Left forelimb (tissue), 1 donor: ENCODE measurements at regions not wholly inside any gene's neighbourhood (a gene's known extent, or its start where the extent isn't known, plus 50 kb on each side); places are given as distances from the start of the nearest gene placed in this dataset.

ENCODE experiments used
- DNase-seq: peaks from one replicate; pipeline ENCODE4 v3.0.0-alpha.2; 2018; ENCODE audit warnings: low spot score

DNA sequence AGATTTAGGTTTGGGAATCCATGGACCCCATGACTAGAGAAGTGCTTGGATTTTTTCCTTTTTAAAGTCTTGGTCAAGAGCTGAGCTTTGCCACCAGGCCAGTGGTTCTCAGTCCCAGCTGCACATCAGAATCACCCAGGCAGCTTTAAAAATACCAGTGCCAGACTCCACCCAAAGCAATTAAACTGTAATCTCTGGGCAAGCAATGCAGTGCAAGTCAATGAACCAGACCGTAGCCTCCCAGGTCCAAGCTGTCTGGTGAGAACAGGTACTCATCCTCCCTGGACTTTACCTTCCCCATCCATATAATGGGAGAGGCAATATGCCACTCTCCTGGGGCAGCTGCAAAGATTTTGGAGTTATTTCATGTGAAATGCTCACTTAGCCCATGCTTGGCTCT is 223.1 kb upstream of the CDH5 start:
- DNase-seq, result no peak

DNA sequence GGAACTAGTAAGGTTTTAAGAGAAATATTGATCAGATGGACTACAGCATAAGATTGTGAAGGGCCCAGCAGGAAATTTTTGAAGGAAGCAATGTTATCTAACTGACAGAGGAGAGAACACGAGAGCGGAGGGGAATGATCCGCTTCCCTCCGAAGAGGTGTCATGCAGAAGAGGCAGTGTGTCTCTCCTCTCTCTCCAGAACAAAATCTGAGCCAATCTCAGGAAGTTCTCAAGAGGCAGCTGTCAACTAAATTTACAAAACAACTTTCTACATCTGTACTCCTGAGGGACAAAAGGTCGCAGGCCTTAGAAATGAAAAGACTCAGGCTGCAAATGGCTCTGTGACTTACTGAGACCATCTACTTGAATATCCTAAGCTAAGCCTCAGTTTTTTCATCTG is 224.6 kb upstream of the CDH5 start:
- DNase-seq, result no peak

DNA sequence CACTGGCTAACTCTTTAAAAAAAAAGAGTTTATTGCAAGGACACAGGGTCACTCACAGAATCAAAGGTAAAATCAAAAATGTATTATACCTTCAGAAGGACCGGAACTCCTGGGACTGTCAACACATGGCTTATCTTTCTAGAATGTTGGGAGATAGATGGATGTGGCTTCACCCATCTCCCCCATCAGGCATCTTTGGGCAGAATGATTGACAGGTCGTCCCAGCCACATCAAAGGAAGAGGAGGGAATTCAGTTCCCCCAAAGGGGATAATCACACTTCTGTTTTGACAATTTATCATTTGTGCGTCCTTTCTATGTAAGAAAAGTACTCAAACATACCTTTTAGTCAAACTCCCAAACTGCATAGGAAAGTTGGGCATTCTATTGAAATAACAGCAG is 228.6 kb upstream of the CDH5 start:
- no peak for DNase-seq

DNA sequence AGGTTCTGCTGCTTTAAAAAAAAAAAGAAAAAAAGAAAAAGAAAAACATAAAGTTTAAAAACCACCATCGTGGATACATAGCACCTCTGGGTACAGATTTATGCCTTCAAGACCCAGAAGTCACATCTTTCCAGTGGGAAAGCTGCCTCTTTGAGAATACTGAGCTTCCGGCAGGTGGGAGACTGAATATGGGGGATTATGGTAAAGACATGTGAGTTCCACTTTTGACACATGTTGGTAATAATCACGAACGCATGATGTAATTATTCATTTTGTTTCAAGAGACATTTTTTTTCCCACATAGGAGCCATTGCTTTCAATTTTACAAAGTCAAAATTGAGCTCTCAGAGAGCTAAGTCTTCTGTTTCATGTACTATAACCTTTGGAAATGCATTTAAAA is 229.7 kb upstream of the CDH5 start:
- no peak for DNase-seq

DNA sequence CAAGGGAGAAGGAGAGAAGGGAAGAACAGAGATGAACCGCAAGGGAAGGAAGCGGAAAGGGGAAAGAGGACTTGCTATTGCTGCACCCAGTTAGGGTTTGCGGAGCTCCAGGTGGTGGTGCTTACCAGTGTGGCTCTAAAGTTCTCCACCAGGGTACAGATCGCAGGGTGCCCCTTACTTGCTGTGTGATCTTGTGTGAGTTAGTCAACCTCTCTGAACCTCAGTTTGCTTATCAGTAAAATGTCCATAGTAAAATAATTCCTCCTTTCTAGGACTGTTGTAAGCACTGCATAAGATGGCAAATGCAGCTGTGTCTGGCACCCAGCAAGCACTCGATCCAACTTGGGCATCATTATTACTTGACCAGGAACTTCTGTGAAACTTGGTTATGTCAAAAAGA is 230.7 kb upstream of the CDH5 start:
- no peak for DNase-seq

DNA sequence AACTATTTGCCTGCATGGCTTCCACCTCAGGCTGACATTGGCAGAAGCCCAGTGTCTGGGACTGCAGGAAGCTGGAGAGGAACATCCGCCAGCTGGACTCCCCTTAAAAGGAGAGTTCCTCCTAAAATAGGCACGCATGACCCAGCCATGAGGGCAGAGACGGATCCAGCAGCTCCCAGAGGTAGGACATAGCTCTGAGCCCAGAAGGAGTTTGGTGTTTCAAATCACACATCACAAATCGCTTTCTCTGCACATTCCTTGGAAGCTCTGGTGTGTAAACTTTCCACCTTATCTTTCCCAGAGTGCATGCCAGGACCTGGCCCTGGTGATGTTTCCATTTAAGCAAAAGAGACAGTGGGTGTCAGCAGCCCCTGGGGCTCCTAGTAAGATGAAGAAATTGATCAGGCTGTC is 231.1 kb upstream of the CDH5 start:
- DNase-seq, result no peak

DNA sequence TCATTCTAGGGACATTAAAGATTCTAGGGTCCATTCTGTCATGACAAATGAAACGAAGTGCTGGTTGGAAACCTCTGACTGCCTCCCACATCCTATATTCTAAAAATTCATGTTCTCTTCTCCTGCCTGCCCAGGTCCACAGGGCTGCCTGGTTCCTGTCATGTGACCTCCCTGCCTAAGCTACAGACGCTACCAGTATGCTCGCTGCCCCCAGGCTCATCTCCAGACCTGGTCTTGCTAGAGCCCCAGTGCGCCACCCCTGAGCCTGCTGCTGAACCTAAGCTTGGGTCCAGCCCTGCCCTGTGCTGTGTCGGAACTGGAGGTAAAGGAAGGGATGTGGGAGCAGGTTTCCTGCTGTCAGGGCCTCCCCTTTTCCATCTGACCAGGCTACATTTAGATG is 231.6 kb upstream of the CDH5 start:
- no peak for DNase-seq

DNA sequence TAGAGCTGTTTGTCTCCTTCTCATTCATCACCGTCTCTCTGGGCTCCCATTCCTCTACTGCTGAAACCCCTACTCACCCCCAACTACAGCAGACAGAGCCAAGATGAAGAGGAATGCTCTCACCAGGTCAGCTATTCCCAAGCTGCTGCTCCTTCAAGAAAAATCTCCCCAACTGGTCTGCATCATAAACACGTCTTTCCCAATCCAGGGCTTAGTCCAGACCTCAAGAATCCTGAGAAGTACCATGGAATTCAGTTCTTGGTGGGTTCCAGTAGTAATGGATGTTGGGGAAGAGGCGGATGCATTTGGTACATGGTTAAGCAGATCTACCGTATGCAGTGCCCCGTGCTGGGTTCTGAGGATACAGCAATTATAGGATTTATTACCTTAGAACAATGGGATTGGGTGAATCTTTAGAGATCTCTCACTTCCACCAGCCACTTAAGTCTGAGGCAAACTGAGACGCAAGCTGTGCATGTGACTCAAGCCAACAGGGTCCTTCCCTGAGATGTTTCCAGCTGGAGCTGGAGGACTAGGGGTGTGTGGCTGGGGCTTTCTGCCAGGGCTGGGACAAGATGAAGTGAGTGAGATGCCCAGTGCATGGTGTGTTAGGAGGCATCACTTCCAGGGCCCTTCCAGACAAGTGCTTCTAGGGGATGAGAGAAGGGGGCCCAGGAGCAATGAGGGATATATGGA is 232.7 kb upstream of the CDH5 start:
- DNase-seq, result no peak

DNA sequence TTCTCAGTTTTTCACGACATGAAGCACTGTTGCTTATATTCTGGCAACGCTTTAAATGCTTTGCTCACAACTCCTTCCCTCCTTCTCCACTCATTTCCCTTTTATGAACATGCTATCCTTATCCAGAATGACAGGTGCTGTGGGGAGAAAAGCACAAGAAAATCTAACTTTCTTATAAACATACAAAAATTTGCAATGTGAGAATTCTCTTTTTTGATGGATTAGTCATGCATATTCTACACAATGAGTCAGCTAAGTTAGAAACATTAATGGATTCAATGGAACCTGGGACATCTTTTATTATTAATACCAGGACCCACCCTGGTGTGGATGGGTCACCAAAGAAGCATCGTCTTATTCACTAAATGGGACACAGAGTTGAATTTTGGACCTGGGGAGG is 234.6 kb upstream of the CDH5 start:
- DNase-seq, result no peak

DNA sequence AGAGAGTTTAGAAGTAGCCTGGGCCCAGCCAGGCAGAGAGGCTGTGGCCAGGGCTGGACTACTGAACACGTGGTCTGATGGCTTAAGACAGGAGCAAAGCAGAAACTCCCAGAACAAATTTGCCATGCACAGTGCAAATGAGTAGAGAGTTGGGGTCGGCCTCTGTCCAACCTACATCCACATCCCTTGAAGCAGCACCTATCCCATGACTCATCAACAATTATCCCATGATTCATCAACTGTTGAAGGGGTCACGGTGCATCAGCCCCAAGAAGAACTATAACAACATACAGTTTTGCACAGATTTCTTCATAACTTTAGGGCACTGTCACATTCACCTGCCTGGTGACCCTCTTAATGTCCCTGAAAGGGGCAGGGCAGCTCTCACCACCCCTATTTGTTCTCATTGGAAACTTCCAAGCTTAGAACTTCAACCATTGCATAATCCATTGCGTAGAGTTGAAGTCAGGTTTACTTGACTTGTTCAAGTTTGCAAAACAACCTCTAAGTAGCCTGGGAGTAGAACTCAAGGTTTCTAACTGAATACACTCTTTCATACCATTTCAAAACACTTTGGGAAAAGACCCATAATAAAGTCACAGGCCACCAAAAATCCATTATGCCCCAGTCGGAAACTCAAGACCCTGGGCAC is 235.2 kb upstream of the CDH5 start:
- DNase-seq, result no peak

DNA sequence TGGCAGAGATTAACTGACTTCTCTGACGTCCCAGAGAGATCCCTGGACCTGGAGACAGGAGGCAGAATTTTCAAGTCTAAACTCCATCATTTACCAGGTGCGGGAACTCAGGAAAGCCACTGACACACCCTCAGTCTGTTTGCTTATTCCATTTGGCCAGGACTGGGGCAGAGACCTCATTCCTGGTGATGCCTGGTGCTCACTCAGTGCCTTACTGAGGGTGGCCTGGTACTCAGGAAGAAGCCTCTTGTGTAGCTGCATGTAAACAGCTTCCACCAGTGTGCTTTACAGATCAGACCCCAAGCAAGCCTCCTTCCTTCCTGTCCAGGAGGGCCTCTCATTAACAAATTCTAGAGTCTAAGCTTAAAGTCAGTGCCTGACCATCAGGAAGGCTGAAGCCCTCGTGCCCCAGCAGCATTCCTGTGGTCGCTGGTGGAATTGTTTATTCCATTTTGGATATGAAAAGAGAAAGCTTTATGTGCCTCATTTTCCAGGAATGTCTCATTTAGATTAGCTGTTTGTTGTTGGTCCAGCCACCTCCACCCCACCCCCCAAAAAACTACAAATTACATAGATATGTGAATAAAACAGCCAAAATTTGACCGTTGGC is 236.1 kb upstream of the CDH5 start:
- DNase-seq, result no peak

DNA sequence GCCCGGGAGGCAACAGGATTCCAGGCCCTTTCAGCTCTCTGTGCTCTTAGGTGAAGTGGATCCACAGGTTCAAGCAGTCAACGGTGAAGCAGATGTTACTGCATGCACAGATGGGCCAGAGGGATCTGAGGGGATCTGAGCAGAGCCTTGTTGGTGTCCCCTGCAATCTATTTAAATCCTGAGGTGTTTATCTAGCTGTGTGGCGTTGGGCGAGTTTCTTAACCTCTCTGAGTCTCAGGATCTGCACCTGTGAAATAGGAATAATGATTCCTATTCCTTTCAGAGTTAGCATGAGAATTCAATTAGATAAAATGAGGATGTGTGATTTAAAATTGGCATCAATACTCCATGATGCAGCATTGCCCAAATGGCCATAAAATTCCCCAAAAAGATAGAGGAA is 237.3 kb upstream of the CDH5 start:
- DNase-seq, result no peak

DNA sequence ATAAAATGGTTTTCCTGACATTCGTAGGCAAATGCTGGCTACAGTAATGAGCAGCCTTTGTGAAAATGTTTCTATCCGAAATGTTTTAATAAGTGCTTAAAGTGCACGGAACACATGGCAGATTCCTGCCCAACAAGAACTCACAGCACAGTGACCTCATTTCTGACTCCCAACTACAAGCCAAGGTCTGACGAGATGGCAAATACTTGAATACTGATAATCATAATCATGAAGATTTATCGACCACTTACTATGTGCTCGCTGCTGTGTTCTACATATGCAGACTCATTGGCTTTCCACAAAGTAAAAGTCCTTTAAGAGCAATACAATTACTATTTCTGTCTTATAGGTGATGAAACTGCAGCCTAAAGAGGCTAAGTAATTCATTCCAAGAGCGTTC is 238.1 kb upstream of the CDH5 start:
- no peak for DNase-seq

DNA sequence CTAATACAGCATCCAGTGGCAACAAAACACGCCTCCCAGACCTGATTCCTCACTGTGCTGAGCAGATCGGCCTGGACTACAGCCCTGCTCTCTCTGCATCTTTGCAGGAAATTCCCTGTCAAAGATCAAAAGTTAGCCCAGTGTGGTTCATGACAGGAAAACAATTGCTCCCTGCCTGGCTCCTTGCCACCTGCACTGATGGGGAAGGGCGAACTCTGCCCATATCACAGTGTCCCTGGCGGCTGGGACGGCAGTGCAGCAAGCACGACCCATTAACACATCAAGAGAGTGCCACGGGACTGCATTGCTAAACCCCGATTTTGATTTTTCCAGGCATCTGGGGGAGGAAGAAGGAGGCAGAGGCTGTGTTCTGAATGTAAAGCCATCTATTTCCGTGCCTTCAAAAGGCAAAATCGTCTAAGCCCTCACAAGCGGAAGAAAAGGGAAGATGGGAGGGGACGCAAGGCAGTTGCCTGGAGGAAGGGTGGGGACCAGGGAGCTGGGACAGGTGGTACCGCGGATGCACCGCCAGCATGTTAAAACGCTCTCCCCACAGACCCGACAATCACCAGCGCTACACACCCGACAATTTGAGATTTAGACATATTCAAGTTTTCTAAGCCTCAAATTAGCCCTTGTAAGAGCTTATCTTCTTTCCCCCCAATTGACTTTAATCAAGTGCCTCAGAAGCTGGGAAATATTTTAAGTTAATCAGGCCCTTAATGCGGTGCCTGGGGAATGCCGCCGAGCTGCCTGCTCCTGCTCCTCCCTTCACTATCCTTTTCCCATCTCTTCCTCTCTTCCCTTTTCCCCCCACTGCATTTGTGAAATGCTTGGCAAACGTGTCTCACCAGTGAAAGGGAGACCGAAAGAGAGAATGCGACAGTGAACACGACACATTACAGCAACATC is 238.8 kb upstream of the CDH5 start:
- DNase-seq, result no peak

DNA sequence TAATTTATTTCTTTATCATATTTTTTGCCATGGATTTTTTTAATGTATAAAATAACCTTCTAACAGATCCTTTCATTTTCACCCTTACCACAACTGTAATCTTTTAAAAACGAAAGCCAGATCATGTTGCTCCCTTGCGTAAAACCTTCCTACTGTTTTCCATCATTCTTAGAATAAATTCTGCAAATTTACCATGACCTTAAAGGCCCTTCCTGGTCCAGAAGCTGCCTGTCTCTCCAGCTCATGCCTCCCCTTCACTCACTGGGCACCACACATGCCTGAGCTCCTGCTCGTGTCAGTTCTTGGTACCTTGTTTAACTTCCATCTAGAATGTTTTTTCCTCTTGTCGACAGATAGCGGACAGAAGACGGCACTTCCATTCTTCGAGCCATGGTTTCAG is 245.0 kb upstream of the CDH5 start:
- DNase-seq, result no peak

DNA sequence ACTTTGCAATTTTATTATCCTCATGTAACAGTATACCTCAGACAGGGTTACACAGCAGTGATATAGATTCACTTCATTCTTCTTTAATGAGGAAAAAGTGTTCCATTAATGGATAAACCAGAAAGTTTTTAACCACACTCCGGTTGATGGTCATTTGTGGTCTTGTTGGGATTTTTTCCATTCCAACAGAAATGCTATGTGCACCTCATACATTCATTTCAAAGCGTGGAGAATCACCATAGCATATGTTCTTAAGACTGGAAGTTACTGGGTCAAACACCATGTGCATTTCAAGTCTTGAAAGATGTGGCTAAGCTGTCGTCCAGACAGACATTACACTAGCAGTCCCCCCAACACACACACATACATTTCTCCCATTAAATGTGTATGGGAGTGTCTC is 245.8 kb upstream of the CDH5 start:
- no peak for DNase-seq

DNA sequence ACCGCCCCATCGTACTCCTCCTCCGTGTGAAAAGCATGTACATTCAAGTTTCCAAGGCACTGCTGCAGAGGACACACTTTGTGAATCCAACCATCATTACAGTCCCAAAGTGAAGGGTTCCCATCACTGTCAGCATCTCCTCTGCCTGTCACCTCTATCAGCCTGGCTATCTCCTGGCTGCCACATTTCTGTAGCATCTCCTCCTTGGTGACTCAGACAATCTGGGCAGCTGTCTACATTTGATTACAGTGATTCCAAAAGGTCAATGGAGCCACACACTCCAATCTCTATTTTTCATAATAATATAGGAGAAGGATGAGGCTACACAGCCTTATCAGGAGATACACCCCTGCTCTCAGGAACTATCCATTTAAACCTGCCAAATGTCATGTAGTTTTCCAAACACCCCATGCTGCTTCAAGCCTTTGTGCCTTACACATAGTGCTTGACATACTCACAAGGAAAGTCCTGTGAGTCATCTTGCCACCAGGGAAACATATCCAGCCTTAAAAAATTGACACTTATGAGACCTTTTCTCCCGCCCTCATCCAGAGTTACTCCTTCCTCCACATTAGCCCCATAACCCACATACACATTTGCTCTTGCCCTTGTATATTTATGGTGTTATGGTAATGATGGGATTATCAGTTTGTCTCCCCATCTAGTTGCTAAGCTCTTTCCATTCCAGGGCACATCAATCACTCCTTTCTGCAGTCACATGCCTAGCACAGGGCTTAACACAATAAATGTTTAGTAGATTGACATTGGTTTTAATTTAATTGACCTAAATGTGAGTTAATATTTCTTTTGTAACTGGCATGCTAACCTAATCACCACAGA is 250.1 kb upstream of the CDH5 start:
- no peak for DNase-seq

DNA sequence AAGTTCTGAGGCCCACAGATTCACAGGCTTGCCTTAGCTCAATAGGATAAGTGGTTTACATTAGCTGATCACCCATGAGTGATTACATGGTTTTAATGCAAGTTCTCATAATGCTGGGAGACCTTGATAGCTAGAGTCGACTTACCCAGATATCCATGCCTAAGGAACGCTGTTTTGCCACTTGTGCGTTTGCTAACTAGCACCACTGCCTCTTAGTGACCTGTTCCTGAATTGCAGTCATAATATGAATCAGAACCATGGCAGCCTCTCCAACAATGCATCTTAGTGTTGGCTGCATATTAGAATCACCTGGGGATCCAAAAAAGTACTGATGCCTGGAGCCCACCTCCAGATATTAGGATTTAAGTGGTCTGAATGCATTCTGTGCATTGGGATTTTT is 251.1 kb upstream of the CDH5 start:
- DNase-seq, result no peak

DNA sequence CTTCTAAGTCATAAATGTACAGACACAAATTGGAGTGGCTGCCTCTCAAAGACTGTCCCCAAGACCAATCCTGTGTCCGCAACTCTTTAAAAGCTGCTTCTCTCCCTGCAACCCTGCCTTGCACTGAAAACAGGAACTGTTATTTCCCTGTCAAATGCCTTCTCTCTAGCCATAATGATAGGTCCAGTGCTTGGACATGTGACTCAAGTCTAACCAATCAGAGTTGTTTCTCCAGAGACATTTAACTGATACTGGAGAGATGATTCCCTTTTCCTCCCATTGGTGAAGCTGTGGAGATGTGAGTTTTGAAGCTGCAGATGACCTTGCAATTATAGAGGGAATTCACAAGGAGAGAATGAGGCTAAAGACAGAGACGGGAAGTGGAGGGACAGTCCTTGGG is 253.3 kb upstream of the CDH5 start:
- DNase-seq, result no peak

DNA sequence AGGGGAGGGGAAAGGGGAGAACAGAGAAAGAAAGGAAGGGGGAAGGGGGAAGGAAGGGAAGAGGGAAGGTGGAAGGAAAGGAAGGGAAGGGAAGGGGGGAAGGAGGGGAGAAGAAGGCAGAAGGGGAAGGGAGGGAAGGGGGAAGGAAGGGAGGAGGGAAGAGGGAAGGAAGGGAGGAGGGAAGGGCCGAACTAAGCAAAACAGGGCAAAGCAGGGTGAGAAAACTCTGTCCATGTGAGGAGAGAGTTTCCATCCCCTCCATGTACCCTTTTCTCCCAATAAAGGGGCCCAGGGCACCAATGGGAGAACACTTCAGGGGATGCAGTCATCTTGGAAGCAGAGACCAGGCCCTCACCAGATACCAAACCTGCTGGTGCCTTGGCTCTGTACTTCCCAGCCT is 256.8 kb upstream of the CDH5 start:
- DNase-seq, result no peak

DNA sequence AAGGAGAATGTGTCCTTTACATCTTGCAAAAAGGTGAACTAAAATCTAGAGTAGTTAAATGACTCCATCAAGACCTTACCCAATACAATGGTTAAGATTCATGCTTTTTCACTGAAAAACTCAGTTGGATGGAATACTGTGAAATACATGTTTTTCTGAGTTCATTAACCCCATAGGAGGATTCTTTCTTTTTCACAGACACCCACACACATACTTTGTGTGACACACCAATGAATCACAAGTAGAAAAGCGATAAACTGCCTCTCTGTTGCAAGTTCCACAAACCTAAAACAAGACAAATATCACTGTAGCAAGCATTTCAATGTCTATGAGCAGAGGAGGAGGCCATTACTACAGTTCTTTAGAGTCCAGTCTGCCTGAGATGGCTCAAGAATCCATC is 258.8 kb upstream of the CDH5 start:
- DNase-seq, result no peak

DNA sequence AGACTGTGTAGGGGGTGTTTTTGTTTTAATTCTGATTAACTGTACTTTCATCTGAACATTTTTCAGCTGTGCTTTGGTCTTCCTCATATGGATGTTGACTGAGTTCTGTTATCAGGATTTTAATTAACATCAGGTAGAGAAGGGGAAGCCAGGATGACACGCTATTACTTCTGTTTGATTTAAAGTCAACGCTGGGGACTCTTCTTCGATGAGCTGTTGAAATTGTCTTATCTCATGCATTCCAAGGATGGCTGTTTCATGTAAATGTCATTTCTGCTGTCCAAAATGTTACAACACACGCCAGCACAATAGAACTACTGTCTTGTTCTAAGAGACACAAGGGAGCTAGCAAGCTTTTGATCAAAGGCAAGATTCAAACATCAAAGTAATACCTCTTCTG is 263.3 kb upstream of the CDH5 start:
- no peak for DNase-seq
